ENCODE measurements at regions not wholly inside any gene's neighbourhood (a gene's known extent, or its start where the extent isn't known, plus 50 kb on each side); places are given as distances from the start of the nearest gene placed in this dataset.

DNA sequence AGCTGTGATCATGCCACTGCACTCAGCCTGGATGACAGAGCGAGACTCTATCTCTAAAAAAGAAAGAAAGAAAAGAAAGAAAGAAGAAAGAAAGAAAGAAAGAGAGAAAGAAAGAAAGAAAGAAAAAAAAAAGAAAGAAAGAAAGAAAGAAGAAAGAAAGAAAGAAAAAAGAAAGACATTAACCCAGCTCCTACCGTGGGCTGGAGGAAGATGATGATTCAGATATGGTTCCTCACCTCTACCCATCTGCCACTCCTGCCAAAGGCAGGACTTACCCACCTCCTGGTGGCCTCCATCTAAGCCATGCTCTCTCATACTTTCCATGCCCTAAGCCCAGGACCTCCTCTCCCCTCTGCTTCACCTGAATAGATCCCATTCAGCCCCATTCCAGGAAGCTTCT, 93.3 kb upstream of the LHX1 start:
- peaks cover 75% of the 10 kb centered on the region for H3K27me3 Mint-ChIP-seq (ENCODE audit: unreplicated experiment)
- BruUV-seq (replicated peaks), result no TSS peak
- H3K27ac Mint-ChIP-seq (ENCODE audit: unreplicated experiment), result no peak overlapping the region
- TF ChIP-seq, protein P1, sequence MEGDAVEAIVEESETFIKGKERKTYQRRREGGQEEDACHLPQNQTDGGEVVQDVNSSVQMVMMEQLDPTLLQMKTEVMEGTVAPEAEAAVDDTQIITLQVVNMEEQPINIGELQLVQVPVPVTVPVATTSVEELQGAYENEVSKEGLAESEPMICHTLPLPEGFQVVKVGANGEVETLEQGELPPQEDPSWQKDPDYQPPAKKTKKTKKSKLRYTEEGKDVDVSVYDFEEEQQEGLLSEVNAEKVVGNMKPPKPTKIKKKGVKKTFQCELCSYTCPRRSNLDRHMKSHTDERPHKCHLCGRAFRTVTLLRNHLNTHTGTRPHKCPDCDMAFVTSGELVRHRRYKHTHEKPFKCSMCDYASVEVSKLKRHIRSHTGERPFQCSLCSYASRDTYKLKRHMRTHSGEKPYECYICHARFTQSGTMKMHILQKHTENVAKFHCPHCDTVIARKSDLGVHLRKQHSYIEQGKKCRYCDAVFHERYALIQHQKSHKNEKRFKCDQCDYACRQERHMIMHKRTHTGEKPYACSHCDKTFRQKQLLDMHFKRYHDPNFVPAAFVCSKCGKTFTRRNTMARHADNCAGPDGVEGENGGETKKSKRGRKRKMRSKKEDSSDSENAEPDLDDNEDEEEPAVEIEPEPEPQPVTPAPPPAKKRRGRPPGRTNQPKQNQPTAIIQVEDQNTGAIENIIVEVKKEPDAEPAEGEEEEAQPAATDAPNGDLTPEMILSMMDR (IDR thresholded peaks at IDR 0.05; ENCODE audit: unreplicated experiment), result no peak
- no peaks in the 10 kb centered on the region for H3K36me3 Mint-ChIP-seq (ENCODE audit: insufficient read depth, unreplicated experiment)
- DNase-seq, result no peak
- CTCF ChIA-PET, result interaction anchor here (1.8 kb wide), 1 partner anchor 11 kb away, joined by 8 read pairs; no protein-coding TSS in a partner anchor
- peaks cover 3% of the 10 kb centered on the region for H3K9me3 Mint-ChIP-seq (ENCODE audit: low read depth, unreplicated experiment)
- no peak overlapping the region for H3K4me3 Mint-ChIP-seq (ENCODE audit: low read depth, unreplicated experiment)
- intact Hi-C loops (cut with micrococcal nuclease; ENCODE audit: unreplicated experiment), result no loop called here
- no peaks in the 10 kb centered on the region for H3K4me1 Mint-ChIP-seq (ENCODE audit: low read depth, unreplicated experiment)

DNA sequence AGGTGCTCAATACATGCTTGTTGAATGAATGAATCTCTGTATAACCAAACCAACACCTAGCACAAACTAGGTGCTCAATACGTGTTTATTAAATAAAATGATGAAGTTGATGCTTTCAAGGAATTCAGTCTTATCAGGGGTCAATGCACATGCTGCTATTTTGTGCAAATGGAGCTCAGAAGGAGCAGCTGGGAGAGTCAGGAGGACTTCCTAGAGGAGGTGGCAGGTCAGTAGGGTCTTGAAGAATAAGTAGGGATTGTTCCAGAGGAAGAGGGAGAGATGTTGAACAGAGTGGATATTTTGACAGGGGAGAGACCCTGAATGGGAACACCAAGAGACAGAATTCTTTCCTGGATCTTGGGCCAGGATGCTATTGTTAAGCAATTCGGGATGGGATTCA, 92.7 kb upstream of the LHX1 start:
- intact Hi-C loops (cut with micrococcal nuclease; ENCODE audit: unreplicated experiment), result no loop called here
- DNase-seq, result no peak
- BruUV-seq (replicated peaks), result no TSS peak
- CTCF ChIA-PET, result interaction anchor here (1.8 kb wide), 1 partner anchor 10 kb away, joined by 8 read pairs; no protein-coding TSS in a partner anchor
- Mint-ChIP-seq H3K27me3 (ENCODE audit: unreplicated experiment) (peaks cover 69% of the 10 kb centered on the region), H3K9me3 (ENCODE audit: low read depth, unreplicated experiment) (peaks cover 3% of the 10 kb centered on the region), H3K27ac (ENCODE audit: unreplicated experiment) (no peak overlapping the region), H3K4me3 (ENCODE audit: low read depth, unreplicated experiment) (no peak overlapping the region), H3K36me3 (ENCODE audit: insufficient read depth, unreplicated experiment) (no peaks in the 10 kb centered on the region), H3K4me1 (ENCODE audit: low read depth, unreplicated experiment) (no peaks in the 10 kb centered on the region)
- TF ChIP-seq, protein P1 (IDR thresholded peaks at IDR 0.05; ENCODE audit: unreplicated experiment), result no peak

DNA sequence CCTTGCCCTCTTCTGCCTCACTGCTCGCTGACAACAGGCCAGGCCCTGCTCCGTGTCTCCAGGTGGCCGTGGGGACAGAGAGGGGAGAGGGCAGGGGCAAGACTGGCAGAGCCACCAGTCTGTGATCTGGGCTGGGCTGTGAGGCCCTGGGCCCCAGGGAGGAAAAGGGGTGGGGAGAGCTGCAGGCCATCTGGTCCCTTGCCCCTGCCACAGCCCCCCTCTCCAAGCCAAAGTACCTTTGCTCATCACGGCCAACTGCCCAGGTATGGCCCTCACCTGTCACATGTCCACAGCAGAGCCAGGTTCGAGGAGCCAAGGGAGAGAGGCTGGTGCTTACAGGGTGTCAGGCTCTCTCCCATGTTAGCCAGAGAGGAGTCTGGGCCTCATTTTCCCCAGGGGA, 91.4 kb upstream of the LHX1 start:
- BruUV-seq (replicated peaks), result no TSS peak
- TF ChIP-seq, protein P1 (IDR thresholded peaks at IDR 0.05; ENCODE audit: unreplicated experiment), result no peak
- Mint-ChIP-seq H3K27ac (ENCODE audit: unreplicated experiment) (no peak overlapping the region), H3K9me3 (ENCODE audit: low read depth, unreplicated experiment) (peaks cover 3% of the 10 kb centered on the region), H3K4me1 (ENCODE audit: low read depth, unreplicated experiment) (peaks cover 9% of the 10 kb centered on the region), H3K27me3 (ENCODE audit: unreplicated experiment) (peaks cover 56% of the 10 kb centered on the region), H3K36me3 (ENCODE audit: insufficient read depth, unreplicated experiment) (peaks cover under 1% of the 10 kb centered on the region), H3K4me3 (ENCODE audit: low read depth, unreplicated experiment) (no peak overlapping the region)
- no peak for DNase-seq
- intact Hi-C loops (cut with micrococcal nuclease; ENCODE audit: unreplicated experiment), result no loop called here
- CTCF ChIA-PET, result no interaction called here

DNA sequence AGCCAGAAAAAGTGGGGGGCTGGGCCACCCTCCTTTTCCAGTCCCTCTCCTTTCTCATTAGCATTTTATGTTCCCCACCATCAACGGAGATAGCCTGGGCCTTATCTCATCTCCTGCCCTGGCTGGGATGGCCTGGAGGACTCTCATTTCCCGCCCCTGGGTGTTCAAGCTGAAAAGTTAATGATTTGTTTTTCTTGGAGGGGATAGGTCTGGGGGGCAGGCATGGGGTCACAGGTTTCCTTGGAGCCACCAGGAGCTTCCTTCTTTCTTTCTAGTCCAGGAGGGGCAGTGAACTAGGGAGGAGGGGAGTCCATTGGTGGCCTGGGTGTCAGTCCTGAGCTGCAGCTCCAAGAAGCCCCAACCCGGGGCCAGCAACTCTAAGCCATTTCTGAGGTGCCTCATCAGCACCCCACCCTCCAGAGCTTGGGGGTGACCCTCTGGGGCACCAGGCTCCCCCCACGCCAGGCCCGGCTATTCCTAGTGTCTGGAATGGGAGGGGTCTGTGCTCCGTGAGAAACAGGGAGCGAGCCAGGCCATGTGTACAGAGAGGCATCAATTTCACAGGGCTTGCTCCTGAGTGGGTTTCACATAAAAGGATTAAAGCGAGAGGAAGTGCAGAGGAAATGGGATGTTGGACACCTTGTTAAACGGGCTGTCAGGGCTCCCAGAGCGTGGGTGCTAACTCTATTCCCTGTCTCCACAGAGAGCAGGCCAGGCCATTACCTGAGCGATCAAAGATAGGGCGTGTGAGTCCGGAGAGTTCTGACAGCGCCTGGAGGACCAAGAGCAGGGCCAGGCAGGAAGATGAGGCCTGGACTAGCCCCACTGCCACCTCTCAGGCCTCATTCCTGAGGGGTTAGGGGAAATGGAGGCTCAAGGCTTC, 90.6 kb upstream of the LHX1 start:
- CTCF ChIA-PET, result interaction anchor here (0.5 to 0.6 kb wide), 3 partner anchors 70 to 1416 kb away, joined by 3 to 6 read pairs (median 3); no protein-coding TSS in a partner anchor
- DNase-seq, result no peak
- H3K36me3 Mint-ChIP-seq (ENCODE audit: insufficient read depth, unreplicated experiment), result peaks cover 6% of the 10 kb centered on the region
- TF ChIP-seq, protein P1 (IDR thresholded peaks at IDR 0.05; ENCODE audit: unreplicated experiment), result no peak
- no peak overlapping the region for H3K4me3 Mint-ChIP-seq (ENCODE audit: low read depth, unreplicated experiment)
- intact Hi-C loops (cut with micrococcal nuclease; ENCODE audit: unreplicated experiment), result no loop called here
- H3K4me1 Mint-ChIP-seq (ENCODE audit: low read depth, unreplicated experiment), result peaks cover 16% of the 10 kb centered on the region
- peaks cover 49% of the 10 kb centered on the region for H3K27me3 Mint-ChIP-seq (ENCODE audit: unreplicated experiment)
- no peak overlapping the region for H3K27ac Mint-ChIP-seq (ENCODE audit: unreplicated experiment)
- H3K9me3 Mint-ChIP-seq (ENCODE audit: low read depth, unreplicated experiment), result no peaks in the 10 kb centered on the region
- no TSS peak for BruUV-seq (replicated peaks)

All from Calu3 (cell line).